GM12872 (cell line): ENCODE measurements at regions not wholly inside any gene's neighbourhood (a gene's known extent, or its start where the extent isn't known, plus 50 kb on each side); places are given as distances from the start of the nearest gene placed in this dataset.

Experiments
- TF ChIP-seq, protein P1 (sequence below): IDR thresholded peaks from 3 replicates; pipeline ENCODE4 v1.5.1; 2011; ENCODE audit warnings: low read depth, mild to moderate bottlenecking, low read length, moderate library complexity; ENCODE audit not compliant: insufficient read depth

DNA sequence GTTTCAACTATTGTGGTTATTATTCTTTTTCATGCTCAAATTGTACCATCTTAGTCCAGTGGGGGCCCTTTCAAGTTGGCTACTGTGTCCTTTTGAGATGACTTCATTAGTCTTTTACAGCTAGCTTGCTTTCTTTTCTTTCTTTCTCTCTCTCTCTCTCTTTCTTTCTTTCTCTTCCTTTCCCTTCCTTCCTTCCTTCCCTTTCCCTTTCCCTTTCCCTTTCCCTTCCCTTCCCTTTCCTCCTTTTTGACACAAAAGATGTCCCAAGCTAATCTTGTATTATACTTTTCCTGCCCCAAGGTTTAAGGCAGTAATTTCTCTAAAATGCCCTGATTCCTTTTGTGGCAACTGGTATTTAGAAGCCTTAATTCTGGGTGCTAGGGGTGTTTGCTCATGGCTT lies 213.0 kb upstream of the TBC1D5 start:
- TF ChIP-seq, protein P1, sequence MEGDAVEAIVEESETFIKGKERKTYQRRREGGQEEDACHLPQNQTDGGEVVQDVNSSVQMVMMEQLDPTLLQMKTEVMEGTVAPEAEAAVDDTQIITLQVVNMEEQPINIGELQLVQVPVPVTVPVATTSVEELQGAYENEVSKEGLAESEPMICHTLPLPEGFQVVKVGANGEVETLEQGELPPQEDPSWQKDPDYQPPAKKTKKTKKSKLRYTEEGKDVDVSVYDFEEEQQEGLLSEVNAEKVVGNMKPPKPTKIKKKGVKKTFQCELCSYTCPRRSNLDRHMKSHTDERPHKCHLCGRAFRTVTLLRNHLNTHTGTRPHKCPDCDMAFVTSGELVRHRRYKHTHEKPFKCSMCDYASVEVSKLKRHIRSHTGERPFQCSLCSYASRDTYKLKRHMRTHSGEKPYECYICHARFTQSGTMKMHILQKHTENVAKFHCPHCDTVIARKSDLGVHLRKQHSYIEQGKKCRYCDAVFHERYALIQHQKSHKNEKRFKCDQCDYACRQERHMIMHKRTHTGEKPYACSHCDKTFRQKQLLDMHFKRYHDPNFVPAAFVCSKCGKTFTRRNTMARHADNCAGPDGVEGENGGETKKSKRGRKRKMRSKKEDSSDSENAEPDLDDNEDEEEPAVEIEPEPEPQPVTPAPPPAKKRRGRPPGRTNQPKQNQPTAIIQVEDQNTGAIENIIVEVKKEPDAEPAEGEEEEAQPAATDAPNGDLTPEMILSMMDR, result no peak

DNA sequence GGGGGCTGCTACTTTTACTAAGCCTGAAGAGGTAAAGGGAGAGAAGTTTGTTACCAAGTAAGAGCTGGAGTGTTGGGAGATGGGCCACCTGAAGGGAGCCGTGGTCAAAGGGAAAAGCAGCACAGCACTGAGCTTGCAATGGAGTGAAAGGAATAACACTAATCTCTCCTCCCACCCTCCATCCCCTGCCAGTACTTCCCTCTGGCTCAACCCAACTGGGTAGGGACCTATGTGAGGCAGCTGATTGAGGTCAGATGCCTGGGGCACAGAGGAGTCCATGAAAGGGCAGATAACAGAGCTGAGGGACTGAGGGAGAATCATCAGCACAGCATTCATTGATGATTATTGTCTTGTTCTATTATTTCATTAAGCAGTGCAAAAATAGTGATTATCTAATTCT lies 212.4 kb upstream of the TBC1D5 start:
- TF ChIP-seq, protein P1, result no peak

DNA sequence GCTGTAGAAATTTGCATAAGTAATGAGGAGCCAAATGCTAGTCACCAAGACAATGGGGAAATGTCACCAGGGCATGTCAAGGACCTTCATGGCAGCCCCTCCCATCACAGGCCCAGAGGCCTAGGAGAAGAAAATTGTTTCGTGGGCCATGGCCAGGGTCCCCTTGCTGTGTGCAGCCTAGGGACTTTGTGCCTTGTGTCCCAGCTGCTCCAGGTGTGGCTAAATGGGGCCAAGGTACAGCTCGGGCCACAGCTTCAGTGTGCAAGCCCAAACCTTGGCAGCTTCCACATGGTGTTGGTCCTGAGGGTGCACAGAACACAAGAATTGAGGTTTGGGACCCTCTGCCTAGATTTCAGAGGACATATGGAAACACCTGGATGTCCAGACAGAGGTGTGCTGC lies 208.8 kb upstream of the TBC1D5 start:
- TF ChIP-seq, protein P1, result no peak

DNA sequence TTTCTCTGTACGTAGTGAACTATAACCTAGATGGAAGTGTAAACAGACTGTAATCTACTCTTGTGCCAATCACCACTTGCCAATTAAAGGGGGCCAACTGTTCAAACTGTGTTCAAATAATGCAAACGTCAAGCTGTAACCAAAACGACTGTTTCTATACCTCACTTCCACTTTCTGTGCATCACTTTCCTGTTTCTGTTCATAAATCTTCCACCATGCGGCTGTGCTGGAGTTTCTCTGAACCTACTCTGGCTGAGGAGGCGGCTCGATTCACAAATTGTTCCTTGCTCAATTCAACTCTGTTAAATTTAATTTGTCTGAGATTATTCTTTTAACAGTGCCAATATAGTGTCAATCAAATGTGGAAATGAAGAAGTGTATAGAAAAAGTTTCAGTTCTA lies 206.7 kb upstream of the TBC1D5 start:
- TF ChIP-seq, protein P1, result no peak

DNA sequence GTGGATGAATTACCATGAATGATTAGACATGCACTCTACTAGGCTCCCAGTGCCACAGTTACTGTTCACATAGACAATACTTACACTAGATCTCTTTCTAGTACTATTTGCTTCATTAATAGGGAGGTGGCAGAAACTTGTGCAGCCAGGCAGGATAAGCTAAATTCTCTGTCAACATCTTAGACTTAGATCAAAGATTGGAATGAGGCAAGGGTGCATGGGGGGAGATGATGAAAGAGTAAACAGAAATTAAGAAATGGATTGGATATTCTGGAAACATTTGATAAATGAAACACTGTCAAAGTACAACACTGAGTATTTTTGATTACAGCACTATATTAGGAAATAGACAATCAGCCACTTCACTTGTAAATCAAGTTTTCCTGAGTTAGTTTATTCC lies 205.4 kb upstream of the TBC1D5 start:
- TF ChIP-seq, protein P1, result no peak

DNA sequence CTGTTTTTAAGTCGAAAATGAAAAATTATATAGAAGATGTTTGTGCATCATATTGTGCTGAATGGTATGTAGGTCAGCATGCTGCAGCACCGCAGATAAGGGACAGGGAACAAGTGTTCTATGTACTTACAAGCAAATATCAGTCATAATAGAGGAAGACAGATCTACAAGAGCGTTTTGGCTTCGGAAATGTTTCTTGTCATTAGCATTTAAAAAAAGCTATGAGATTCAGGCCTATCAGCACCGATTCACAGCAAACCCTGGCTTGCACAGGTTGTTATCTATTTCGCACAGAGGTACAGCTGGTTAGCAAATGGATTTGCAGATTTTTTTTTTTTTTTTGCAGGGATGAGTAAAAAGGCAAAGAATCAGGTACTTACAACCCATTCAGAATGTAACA lies 204.2 kb upstream of the TBC1D5 start:
- TF ChIP-seq, protein P1, result no peak

DNA sequence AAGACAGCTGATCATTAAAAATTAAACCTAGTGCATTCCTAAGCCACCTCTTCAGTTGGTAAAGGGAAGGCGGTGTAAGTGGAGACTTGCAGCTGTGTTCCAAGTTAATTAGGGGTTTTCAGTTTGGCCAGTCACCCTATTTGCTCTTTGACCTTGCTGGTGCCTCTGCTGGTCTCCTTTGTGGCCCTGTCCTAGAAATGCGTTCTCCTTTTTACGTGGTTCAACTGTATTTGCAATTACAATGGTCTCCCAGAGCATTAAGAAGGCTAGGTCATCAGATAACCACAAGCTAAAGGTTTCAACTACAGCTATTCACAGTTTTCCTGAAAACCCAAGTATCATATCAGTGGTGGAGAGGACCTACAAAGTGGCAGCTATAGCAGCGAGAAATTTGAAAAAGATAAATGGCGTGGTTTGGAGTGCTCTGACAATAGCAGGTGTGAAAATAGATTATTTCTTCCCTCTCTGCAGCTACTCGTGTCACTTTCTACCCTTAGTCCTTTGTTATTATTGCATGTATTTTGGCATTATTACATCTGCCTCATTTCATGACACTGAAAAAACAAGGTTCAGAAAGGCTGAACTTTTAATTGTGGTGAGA lies 203.5 kb upstream of the TBC1D5 start:
- TF ChIP-seq, protein P1, result no peak
